Astrocyte (in vitro differentiated cells and primary cell): ENCODE measurements at regions not wholly inside any gene's neighbourhood (a gene's known extent, or its start where the extent isn't known, plus 50 kb on each side); places are given as distances from the start of the nearest gene placed in this dataset.
A peak's percentile ranks its signal among the peaks of the same experiment; 100 is the strongest.

Experiments used
- DNase-seq: peaks from one replicate; pipeline ENCODE4 v3.0.0-alpha.2; 2010; ENCODE audit warnings: low read depth
- FAIRE-seq: peaks from 2 replicates; lab custom pipeline; 2011; peaks lifted over from hg19 to GRCh38; lab: Jason Lieb, UNC
- H2AFZ ChIP-seq: 2 replicates; pipeline ENCODE4 v1.6.0; 2012; ENCODE audit warnings: low read depth, low read length, inconsistent platforms
- H3K27ac ChIP-seq: 2 replicates; pipeline ENCODE4 v1.5.1; 2011; ENCODE audit warnings: low read depth, low read length, inconsistent platforms
- H3K27me3 ChIP-seq: 2 replicates; pipeline ENCODE4 v1.6.0; 2011; ENCODE audit warnings: low read length, inconsistent platforms; ENCODE audit not compliant: insufficient read depth
- H3K36me3 ChIP-seq: 2 replicates; pipeline ENCODE4 v1.5.1; 2011; ENCODE audit warnings: low read length, inconsistent platforms; ENCODE audit not compliant: insufficient read depth
- H3K4me1 ChIP-seq: 2 replicates; pipeline ENCODE4 v1.5.1; 2011; ENCODE audit warnings: low read length, inconsistent platforms; ENCODE audit not compliant: insufficient read depth
- H3K4me2 ChIP-seq: 2 replicates; pipeline ENCODE4 v1.6.0; 2012; ENCODE audit warnings: low read length, inconsistent platforms
- H3K4me3 ChIP-seq: 2 replicates; pipeline ENCODE4 v1.5.1; 2011; ENCODE audit warnings: low read depth, mild to moderate bottlenecking, low read length, inconsistent platforms; ENCODE audit not compliant: insufficient read depth
- H3K79me2 ChIP-seq: 2 replicates; pipeline ENCODE4 v1.6.0; 2012; ENCODE audit warnings: mild to moderate bottlenecking, low read length, inconsistent platforms; ENCODE audit not compliant: insufficient read depth
- H3K9ac ChIP-seq: 2 replicates; pipeline ENCODE4 v1.6.0; 2012; ENCODE audit warnings: mild to moderate bottlenecking, low read length, inconsistent platforms
- H3K9me3 ChIP-seq: 2 replicates; pipeline ENCODE4 v1.5.1; 2012; ENCODE audit warnings: low read depth, mild to moderate bottlenecking, low read length, inconsistent platforms; ENCODE audit not compliant: insufficient read depth
- H4K20me1 ChIP-seq: 2 replicates; pipeline ENCODE4 v1.6.0; 2012; ENCODE audit warnings: low read length, inconsistent platforms; ENCODE audit not compliant: insufficient read depth
- H3K27ac Mint-ChIP-seq: one replicate; pipeline ENCODE4 v1.8.0; 2021; ENCODE audit warnings: mild to moderate bottlenecking, mixed read lengths; ENCODE audit not compliant: unreplicated experiment
- H3K27me3 Mint-ChIP-seq: one replicate; pipeline ENCODE4 v1.8.0; 2021; ENCODE audit warnings: low read depth, mixed read lengths; ENCODE audit not compliant: unreplicated experiment
- H3K36me3 Mint-ChIP-seq: one replicate; pipeline ENCODE4 v1.8.0; 2021; ENCODE audit warnings: low read depth, mixed read lengths; ENCODE audit not compliant: unreplicated experiment
- H3K4me1 Mint-ChIP-seq: one replicate; pipeline ENCODE4 v1.8.0; 2021; ENCODE audit warnings: low read depth, mixed read lengths; ENCODE audit not compliant: unreplicated experiment
- H3K4me3 Mint-ChIP-seq: one replicate; pipeline ENCODE4 v1.8.0; 2021; ENCODE audit warnings: mild to moderate bottlenecking, moderate library complexity, mixed read lengths; ENCODE audit not compliant: unreplicated experiment
- H3K9me3 Mint-ChIP-seq: one replicate; pipeline ENCODE4 v1.8.0; 2021; ENCODE audit warnings: mild to moderate bottlenecking, mixed read lengths; ENCODE audit not compliant: unreplicated experiment
- EZH2 ChIP-seq: IDR thresholded peaks from 2 replicates; pipeline ENCODE4 v1.6.1; 2012; ENCODE audit warnings: mild to moderate bottlenecking, low read length, inconsistent platforms; ENCODE audit not compliant: insufficient read depth
- TF ChIP-seq, protein P1 (sequence below): IDR thresholded peaks from 2 replicates; pipeline ENCODE4 v1.5.1; 2011; ENCODE audit warnings: low read depth, mild to moderate bottlenecking, inconsistent platforms, low read length, moderate library complexity; ENCODE audit not compliant: insufficient read depth

DNA sequence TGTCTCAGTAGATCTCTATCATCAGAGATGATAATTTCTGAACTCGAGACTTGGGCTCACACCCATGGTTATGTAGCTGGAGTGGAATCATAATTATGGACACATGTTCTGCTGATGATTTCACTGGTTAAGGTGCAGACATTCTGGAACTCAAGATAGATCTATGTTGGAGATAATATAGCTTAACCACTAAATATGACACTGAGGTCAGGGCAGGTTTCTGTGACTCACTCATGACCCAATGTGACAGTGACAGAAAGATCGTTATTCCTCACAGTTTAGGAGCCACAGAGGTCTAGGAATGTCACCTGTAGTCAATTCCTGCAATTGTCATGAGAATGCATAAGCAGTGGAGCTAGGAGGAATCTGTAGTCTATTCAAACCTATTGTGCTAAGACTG is 828.6 kb downstream of the TRIB2 start:
- H3K9me3 ChIP-seq: no peaks in the 10 kb centered on the region
- no peaks in the 10 kb centered on the region for H3K36me3 ChIP-seq
- no peak overlapping the region for H3K4me3 ChIP-seq
- no peak overlapping the region for H3K9ac ChIP-seq
- H3K79me2 ChIP-seq: no peaks in the 10 kb centered on the region
- peaks cover 2% of the 10 kb centered on the region for H3K27me3 Mint-ChIP-seq
- H3K27ac Mint-ChIP-seq: no peak overlapping the region
- H3K4me1 Mint-ChIP-seq: no peaks in the 10 kb centered on the region
- no peak for TF ChIP-seq EZH2
- TF ChIP-seq, protein P1, sequence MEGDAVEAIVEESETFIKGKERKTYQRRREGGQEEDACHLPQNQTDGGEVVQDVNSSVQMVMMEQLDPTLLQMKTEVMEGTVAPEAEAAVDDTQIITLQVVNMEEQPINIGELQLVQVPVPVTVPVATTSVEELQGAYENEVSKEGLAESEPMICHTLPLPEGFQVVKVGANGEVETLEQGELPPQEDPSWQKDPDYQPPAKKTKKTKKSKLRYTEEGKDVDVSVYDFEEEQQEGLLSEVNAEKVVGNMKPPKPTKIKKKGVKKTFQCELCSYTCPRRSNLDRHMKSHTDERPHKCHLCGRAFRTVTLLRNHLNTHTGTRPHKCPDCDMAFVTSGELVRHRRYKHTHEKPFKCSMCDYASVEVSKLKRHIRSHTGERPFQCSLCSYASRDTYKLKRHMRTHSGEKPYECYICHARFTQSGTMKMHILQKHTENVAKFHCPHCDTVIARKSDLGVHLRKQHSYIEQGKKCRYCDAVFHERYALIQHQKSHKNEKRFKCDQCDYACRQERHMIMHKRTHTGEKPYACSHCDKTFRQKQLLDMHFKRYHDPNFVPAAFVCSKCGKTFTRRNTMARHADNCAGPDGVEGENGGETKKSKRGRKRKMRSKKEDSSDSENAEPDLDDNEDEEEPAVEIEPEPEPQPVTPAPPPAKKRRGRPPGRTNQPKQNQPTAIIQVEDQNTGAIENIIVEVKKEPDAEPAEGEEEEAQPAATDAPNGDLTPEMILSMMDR: no peak
- H3K27ac ChIP-seq: no peak overlapping the region
- no peaks in the 10 kb centered on the region for H3K9me3 Mint-ChIP-seq
- H3K4me1 ChIP-seq: no peaks in the 10 kb centered on the region
- no peak overlapping the region for H3K4me2 ChIP-seq
- H2AFZ ChIP-seq: no peak overlapping the region
- DNase-seq (no peak), FAIRE-seq (no peak)
- no peak overlapping the region for H3K4me3 Mint-ChIP-seq
- no peaks in the 10 kb centered on the region for H3K27me3 ChIP-seq
- H3K36me3 Mint-ChIP-seq: no peaks in the 10 kb centered on the region
- no peaks in the 10 kb centered on the region for H4K20me1 ChIP-seq

- H3K36me3 ChIP-seq: no peaks in the 10 kb centered on the region
- no peaks in the 10 kb centered on the region for H3K27me3 Mint-ChIP-seq
- H3K27ac ChIP-seq: no peak overlapping the region
- no peak for DNase-seq
- H3K27ac Mint-ChIP-seq: no peak overlapping the region
- no peaks in the 10 kb centered on the region for H3K4me1 Mint-ChIP-seq
- TF ChIP-seq, protein P1: no peak
- no peak for TF ChIP-seq EZH2
- H3K79me2 ChIP-seq: no peaks in the 10 kb centered on the region
- no peak overlapping the region for H3K9ac ChIP-seq
- H3K9me3 Mint-ChIP-seq: no peaks in the 10 kb centered on the region
- no peak overlapping the region for H3K4me2 ChIP-seq
- H4K20me1 ChIP-seq: no peaks in the 10 kb centered on the region
- no peak for FAIRE-seq
- no peak overlapping the region for H2AFZ ChIP-seq
- no peaks in the 10 kb centered on the region for H3K9me3 ChIP-seq
- no peak overlapping the region for H3K4me3 ChIP-seq
- no peaks in the 10 kb centered on the region for H3K4me1 ChIP-seq
- no peaks in the 10 kb centered on the region for H3K36me3 Mint-ChIP-seq
- H3K4me3 Mint-ChIP-seq: no peak overlapping the region
- no peaks in the 10 kb centered on the region for H3K27me3 ChIP-seq
Observed at GRCh38 chr2:13546131-13546530, 829.4 kb downstream of the TRIB2 start.

GRCh38 chr2:13550285-13551231 is 833.8 kb downstream of the TRIB2 start:
- no peaks in the 10 kb centered on the region for H3K4me1 ChIP-seq
- H3K79me2 ChIP-seq: no peaks in the 10 kb centered on the region
- H3K36me3 ChIP-seq: no peaks in the 10 kb centered on the region
- H3K9me3 ChIP-seq: no peaks in the 10 kb centered on the region
- Mint-ChIP-seq H3K36me3 (no peaks in the 10 kb centered on the region), H3K4me1 (no peaks in the 10 kb centered on the region), H3K27me3 (no peaks in the 10 kb centered on the region), H3K27ac (no peak overlapping the region), H3K9me3 (no peaks in the 10 kb centered on the region), H3K4me3 (no peak overlapping the region)
- no peak overlapping the region for H3K4me2 ChIP-seq
- DNase-seq: peak; percentile 10
- no peak overlapping the region for H3K9ac ChIP-seq
- H3K27ac ChIP-seq: no peak overlapping the region
- H3K27me3 ChIP-seq: no peaks in the 10 kb centered on the region
- no peak for TF ChIP-seq EZH2
- TF ChIP-seq, protein P1: no peak
- no peak overlapping the region for H3K4me3 ChIP-seq
- no peak for FAIRE-seq
- no peaks in the 10 kb centered on the region for H4K20me1 ChIP-seq
- H2AFZ ChIP-seq: no peak overlapping the region
